ENCODE measurements at regions not wholly inside any gene's neighbourhood (a gene's known extent, or its start where the extent isn't known, plus 50 kb on each side); places are given as distances from the start of the nearest gene placed in this dataset.

DNA sequence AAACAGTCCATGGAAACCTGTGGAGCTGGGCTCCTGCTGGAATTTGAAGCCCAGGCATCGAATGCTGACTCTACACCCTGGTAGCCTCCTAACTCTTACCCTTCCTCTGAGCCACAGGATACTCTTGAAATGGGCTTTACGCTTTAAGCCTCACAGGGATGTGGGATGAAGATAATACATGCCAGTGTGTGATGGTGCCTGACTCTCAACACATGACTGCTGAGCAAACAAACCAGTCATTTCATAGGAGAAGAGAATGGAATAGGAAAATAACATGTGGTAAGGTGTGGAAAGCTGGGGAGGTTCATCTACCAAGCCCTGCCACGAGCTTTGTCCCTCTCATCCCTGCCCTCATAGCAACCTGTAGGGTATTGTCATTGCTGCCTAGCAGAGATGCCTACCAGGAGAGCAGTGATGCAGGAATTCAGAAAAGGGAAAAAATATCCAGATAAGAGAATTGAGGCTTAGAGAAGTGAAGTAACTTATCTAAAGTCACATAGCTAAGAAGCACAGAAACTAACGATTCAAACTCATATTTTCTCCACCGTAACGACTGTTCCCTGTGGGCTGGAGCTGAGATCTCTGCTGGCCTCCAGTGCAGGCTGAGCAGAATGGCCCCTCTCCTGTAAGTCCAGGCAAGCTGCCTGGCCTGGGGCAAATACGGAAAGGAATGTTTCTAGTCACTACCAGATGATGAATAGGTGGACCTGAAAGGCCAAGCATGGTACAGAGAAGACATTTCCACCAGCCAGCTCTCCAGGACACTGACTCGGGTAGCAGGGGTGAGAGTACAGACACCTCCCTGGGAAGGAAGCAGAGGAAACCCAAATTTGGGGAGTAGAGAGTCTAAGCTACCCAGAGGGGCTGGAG lies 90.2 kb upstream of the DUSP5 start:
- TF ChIP-seq, protein P1, sequence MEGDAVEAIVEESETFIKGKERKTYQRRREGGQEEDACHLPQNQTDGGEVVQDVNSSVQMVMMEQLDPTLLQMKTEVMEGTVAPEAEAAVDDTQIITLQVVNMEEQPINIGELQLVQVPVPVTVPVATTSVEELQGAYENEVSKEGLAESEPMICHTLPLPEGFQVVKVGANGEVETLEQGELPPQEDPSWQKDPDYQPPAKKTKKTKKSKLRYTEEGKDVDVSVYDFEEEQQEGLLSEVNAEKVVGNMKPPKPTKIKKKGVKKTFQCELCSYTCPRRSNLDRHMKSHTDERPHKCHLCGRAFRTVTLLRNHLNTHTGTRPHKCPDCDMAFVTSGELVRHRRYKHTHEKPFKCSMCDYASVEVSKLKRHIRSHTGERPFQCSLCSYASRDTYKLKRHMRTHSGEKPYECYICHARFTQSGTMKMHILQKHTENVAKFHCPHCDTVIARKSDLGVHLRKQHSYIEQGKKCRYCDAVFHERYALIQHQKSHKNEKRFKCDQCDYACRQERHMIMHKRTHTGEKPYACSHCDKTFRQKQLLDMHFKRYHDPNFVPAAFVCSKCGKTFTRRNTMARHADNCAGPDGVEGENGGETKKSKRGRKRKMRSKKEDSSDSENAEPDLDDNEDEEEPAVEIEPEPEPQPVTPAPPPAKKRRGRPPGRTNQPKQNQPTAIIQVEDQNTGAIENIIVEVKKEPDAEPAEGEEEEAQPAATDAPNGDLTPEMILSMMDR (IDR thresholded peaks at IDR 0.05; ENCODE audit: poor library complexity, severe bottlenecking): no peak
- TF ChIP-seq EZH2 (IDR thresholded peaks at IDR 0.05; ENCODE audit: borderline replicate concordance, insufficient read depth, low read length, poor library complexity, severe bottlenecking) (no peak), EP300 (conservative IDR thresholded peaks at IDR 0.05; ENCODE audit: poor library complexity, severe bottlenecking) (no peak), TAF1 (IDR thresholded peaks at IDR 0.05; ENCODE audit: low read depth) (no peak), POLR2AphosphoS5 (IDR thresholded peaks at IDR 0.05) (no peak)

All from neural cell (in vitro differentiated cells).